Tibial nerve (tissue), 4 donors: ENCODE measurements at regions not wholly inside any gene's neighbourhood (a gene's known extent, or its start where the extent isn't known, plus 50 kb on each side); places are given as distances from the start of the nearest gene placed in this dataset.

Experiments
- EP300 ChIP-seq, 2 donors: sonication (generic); formaldehyde crosslinking; IDR thresholded peaks; one replicate each; pipeline ENCODE4 v1.6.1; 2017; ENCODE audit warnings: antibody characterized with exemption in 2 of 2, mild to moderate bottlenecking in 1 of 2
- POLR2A ChIP-seq, 2 donors: fragments of 450-650 bp; IDR thresholded peaks; one replicate each; pipeline ENCODE4 v1.6.1; 2017; ENCODE audit warnings: antibody characterized with exemption in 2 of 2, mild to moderate bottlenecking in 2 of 2, moderate library complexity in 2 of 2
- TF ChIP-seq, protein P1 (sequence below), 5 experiments: fragments of 200-600 bp in 3 of 5; fragments of 450-650 bp in 2 of 5; sonication (generic) in 3 of 5; IDR thresholded peaks; one replicate each; pipeline ENCODE4 v1.5.1; 2016 to 2019; ENCODE audit warnings: antibody characterized with exemption in 5 of 5, mild to moderate bottlenecking in 3 of 5, moderate library complexity in 2 of 5

DNA sequence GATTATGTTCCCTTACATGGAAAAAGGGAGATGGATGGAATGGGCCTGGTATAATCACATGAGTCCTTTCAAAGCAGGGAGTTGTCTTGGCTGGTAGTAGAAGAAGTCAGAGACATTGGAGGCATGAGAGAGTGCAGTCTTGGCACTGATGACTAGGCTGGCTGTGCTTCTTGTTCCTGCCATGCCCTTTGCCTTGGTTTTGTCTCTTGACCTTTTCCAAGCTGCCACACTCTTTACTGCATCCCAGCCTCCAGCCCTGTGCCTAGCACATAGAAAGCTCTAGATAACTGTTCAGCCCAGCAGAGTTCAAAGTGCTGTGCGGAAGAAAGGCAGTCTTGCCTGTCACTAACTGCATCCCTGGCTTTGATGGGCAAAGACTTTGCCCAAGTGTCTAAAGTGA lies 412.6 kb downstream of the PRDM2 start:
- TF ChIP-seq, protein P1, sequence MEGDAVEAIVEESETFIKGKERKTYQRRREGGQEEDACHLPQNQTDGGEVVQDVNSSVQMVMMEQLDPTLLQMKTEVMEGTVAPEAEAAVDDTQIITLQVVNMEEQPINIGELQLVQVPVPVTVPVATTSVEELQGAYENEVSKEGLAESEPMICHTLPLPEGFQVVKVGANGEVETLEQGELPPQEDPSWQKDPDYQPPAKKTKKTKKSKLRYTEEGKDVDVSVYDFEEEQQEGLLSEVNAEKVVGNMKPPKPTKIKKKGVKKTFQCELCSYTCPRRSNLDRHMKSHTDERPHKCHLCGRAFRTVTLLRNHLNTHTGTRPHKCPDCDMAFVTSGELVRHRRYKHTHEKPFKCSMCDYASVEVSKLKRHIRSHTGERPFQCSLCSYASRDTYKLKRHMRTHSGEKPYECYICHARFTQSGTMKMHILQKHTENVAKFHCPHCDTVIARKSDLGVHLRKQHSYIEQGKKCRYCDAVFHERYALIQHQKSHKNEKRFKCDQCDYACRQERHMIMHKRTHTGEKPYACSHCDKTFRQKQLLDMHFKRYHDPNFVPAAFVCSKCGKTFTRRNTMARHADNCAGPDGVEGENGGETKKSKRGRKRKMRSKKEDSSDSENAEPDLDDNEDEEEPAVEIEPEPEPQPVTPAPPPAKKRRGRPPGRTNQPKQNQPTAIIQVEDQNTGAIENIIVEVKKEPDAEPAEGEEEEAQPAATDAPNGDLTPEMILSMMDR (IDR thresholded peaks at IDR 0.05) = no peak
- no peak for TF ChIP-seq POLR2A (IDR thresholded peaks at IDR 0.05)
- TF ChIP-seq EP300 (IDR thresholded peaks at IDR 0.05) = no peak
